ENCODE measurements at regions not wholly inside any gene's neighbourhood (a gene's known extent, or its start where the extent isn't known, plus 50 kb on each side); places are given as distances from the start of the nearest gene placed in this dataset.

DNA sequence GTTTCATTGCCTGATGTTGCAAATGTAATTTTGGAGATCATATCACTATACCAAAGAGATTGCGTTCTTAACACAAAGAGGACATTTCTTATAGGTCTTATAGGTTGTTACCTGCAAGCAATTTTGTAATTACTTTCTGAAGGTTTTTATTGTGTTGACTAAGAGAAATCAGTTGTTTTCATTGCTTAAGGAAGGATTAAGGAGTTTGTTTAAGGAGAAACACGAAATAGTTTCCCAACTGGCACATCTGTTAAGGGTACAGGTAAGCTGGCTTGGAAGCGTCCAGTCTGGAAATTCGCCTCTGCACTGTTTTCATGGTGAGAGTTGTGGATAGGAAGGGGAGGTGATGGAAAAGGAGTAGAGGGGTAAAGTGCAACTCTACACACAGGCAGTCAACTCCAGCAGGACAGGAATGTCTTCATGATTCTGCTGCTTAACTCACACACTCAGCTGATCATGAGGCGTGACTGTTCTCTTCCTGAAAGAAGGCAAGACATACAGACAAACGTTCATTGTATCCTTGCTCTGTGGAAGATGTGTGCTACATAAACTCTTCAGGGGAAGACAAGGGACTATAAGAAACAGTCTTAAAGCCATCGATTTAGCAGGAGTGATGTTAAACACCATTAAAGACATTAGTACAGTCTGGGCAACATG, 61.4 kb upstream of the ACSL3 start:
- TF ChIP-seq ZNF112 (tag by site-specific recombination; IDR thresholded peaks at IDR 0.05) (no peak), ZNF521 (tag by site-specific recombination; IDR thresholded peaks at IDR 0.05) (no peak), ZNF664 (tag by site-specific recombination; IDR thresholded peaks at IDR 0.05) (no peak), ZSCAN23 (tag by site-specific recombination; IDR thresholded peaks at IDR 0.05) (no peak), ZNF548 (tag by site-specific recombination; IDR thresholded peaks at IDR 0.05) (no peak)
- TF ChIP-seq, protein P1, sequence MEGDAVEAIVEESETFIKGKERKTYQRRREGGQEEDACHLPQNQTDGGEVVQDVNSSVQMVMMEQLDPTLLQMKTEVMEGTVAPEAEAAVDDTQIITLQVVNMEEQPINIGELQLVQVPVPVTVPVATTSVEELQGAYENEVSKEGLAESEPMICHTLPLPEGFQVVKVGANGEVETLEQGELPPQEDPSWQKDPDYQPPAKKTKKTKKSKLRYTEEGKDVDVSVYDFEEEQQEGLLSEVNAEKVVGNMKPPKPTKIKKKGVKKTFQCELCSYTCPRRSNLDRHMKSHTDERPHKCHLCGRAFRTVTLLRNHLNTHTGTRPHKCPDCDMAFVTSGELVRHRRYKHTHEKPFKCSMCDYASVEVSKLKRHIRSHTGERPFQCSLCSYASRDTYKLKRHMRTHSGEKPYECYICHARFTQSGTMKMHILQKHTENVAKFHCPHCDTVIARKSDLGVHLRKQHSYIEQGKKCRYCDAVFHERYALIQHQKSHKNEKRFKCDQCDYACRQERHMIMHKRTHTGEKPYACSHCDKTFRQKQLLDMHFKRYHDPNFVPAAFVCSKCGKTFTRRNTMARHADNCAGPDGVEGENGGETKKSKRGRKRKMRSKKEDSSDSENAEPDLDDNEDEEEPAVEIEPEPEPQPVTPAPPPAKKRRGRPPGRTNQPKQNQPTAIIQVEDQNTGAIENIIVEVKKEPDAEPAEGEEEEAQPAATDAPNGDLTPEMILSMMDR (tag by site-specific recombination; IDR thresholded peaks at IDR 0.05), result no peak
- TF ChIP-seq, protein P2, sequence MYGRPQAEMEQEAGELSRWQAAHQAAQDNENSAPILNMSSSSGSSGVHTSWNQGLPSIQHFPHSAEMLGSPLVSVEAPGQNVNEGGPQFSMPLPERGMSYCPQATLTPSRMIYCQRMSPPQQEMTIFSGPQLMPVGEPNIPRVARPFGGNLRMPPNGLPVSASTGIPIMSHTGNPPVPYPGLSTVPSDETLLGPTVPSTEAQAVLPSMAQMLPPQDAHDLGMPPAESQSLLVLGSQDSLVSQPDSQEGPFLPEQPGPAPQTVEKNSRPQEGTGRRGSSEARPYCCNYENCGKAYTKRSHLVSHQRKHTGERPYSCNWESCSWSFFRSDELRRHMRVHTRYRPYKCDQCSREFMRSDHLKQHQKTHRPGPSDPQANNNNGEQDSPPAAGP (tag by site-specific recombination; IDR thresholded peaks at IDR 0.05), result no peak
- TF ChIP-seq, protein P3, sequence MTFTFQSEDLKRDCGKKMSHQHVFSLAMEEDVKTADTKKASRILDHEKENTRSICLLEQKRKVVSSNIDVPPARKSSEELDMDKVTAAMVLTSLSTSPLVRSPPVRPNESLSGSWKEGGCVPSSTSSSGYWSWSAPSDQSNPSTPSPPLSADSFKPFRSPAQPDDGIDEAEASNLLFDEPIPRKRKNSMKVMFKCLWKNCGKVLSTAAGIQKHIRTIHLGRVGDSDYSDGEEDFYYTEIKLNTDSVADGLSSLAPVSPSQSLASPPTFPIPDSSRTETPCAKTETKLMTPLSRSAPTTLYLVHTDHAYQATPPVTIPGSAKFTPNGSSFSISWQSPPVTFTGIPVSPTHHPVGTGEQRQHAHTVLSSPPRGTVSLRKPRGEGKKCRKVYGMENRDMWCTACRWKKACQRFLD (tag by site-specific recombination; IDR thresholded peaks at IDR 0.05), result no peak
